Keratinocyte (primary cell): ENCODE measurements at regions not wholly inside any gene's neighbourhood (a gene's known extent, or its start where the extent isn't known, plus 50 kb on each side); places are given as distances from the start of the nearest gene placed in this dataset.

Source experiments
- DNase-seq: peaks from one replicate; pipeline ENCODE4 v3.0.0-alpha.2; 2011; ENCODE audit warnings: low read depth, missing footprints, low spot score
- FAIRE-seq: peaks from 2 replicates; lab custom pipeline; 2011; peaks lifted over from hg19 to GRCh38; lab: Jason Lieb, UNC
- H2AFZ ChIP-seq: 2 replicates; pipeline ENCODE4 v1.6.0; 2012; ENCODE audit warnings: low read length, control low read depth, inconsistent platforms; ENCODE audit not compliant: control insufficient read depth
- H3K27ac ChIP-seq: 2 replicates; pipeline ENCODE4 v1.5.1; 2011; ENCODE audit warnings: low read length; ENCODE audit not compliant: control insufficient read depth, insufficient read depth
- H3K27me3 ChIP-seq: 3 replicates; pipeline ENCODE4 v1.6.0; 2011; ENCODE audit warnings: low read length; ENCODE audit not compliant: control insufficient read depth, insufficient read depth; ENCODE audit errors: extremely low read depth
- H3K36me3 ChIP-seq, 2 experiments: 2 replicates in 1 of 2; 3 replicates in 1 of 2; pipeline ENCODE4 v1.5.1; 2011; ENCODE audit warnings: low read length in 2 of 2, mild to moderate bottlenecking in 1 of 2; ENCODE audit not compliant: control insufficient read depth in 2 of 2, insufficient read depth in 2 of 2; ENCODE audit errors: extremely low read depth in 1 of 2
- H3K4me1 ChIP-seq: 3 replicates; pipeline ENCODE4 v1.5.1; 2011; ENCODE audit warnings: low read length; ENCODE audit not compliant: control insufficient read depth, insufficient read depth; ENCODE audit errors: extremely low read depth
- H3K4me2 ChIP-seq: 3 replicates; pipeline ENCODE4 v1.6.0; 2011; ENCODE audit warnings: low read depth, low read length; ENCODE audit not compliant: control insufficient read depth, insufficient read depth; ENCODE audit errors: extremely low read depth
- H3K4me3 ChIP-seq, 3 experiments: fragments of 200-600 bp in 1 of 3; sonication (generic) in 1 of 3; 2 replicates in 2 of 3; 3 replicates in 1 of 3; pipeline ENCODE4 v1.5.1; 2011 to 2016; ENCODE audit warnings: low read length in 3 of 3, mild to moderate bottlenecking in 3 of 3, control low read depth in 2 of 3, inconsistent platforms in 1 of 3, low read depth in 1 of 3, mixed read lengths in 1 of 3, mixed run types in 1 of 3, moderate library complexity in 1 of 3; ENCODE audit not compliant: control insufficient read depth in 2 of 3, insufficient read depth in 2 of 3; ENCODE audit errors: extremely low read depth in 1 of 3
- H3K79me2 ChIP-seq: 2 replicates; pipeline ENCODE4 v1.6.0; 2012; ENCODE audit warnings: low read length; ENCODE audit not compliant: control insufficient read depth, insufficient read depth
- H3K9ac ChIP-seq: 3 replicates; pipeline ENCODE4 v1.6.0; 2011; ENCODE audit warnings: low read length; ENCODE audit not compliant: control insufficient read depth, insufficient read depth; ENCODE audit errors: extremely low read depth
- H3K9me1 ChIP-seq: 3 replicates; pipeline ENCODE4 v1.6.0; 2011; ENCODE audit warnings: low read length; ENCODE audit not compliant: control insufficient read depth, insufficient read depth; ENCODE audit errors: extremely low read depth
- H3K9me3 ChIP-seq: 2 replicates; pipeline ENCODE4 v1.5.1; 2012; ENCODE audit warnings: low read depth, low read length; ENCODE audit not compliant: control insufficient read depth
- H4K20me1 ChIP-seq: 3 replicates; pipeline ENCODE4 v1.6.0; 2011; ENCODE audit warnings: low read length; ENCODE audit not compliant: control insufficient read depth, insufficient read depth; ENCODE audit errors: extremely low read depth
- EZH2 ChIP-seq: IDR thresholded peaks from one replicate; pipeline ENCODE4 v1.6.1; 2012; ENCODE audit warnings: inconsistent platforms, mild to moderate bottlenecking, low read length, moderate library complexity
- dilution Hi-C: fragments of 300-500 bp; cut with MboI; formaldehyde crosslinking; loops from one replicate; pipeline ENCODE4 v1.7.0; 2020; ENCODE audit warnings: low sequenced_read_pairs; ENCODE audit not compliant: extremely low pct_ligation_motif_present
- TF ChIP-seq, protein P1 (sequence below), 3 experiments: IDR thresholded peaks in 1 of 3; conservative IDR thresholded peaks in 1 of 3; optimal IDR thresholded peaks in 1 of 3; 2 replicates in 2 of 3; 3 replicates in 1 of 3; pipeline versions ENCODE3 to v1.5.1; 2011; ENCODE audit warnings: low read length in 3 of 3, mild to moderate bottlenecking in 3 of 3, moderate library complexity in 2 of 3, control low read depth in 1 of 3, inconsistent platforms in 1 of 3; ENCODE audit not compliant: insufficient read depth in 2 of 3; ENCODE audit errors: extremely low read depth in 1 of 3

GRCh38 chr5:7320701-7321301 is 75.1 kb upstream of the ADCY2 start:
- no peaks in the 10 kb centered on the region for H3K9me1 ChIP-seq
- H4K20me1 ChIP-seq, result no peaks in the 10 kb centered on the region
- DNase-seq (no peak), FAIRE-seq (no peak)
- no peaks in the 10 kb centered on the region for H3K79me2 ChIP-seq
- no peak for TF ChIP-seq EZH2
- TF ChIP-seq, protein P1, sequence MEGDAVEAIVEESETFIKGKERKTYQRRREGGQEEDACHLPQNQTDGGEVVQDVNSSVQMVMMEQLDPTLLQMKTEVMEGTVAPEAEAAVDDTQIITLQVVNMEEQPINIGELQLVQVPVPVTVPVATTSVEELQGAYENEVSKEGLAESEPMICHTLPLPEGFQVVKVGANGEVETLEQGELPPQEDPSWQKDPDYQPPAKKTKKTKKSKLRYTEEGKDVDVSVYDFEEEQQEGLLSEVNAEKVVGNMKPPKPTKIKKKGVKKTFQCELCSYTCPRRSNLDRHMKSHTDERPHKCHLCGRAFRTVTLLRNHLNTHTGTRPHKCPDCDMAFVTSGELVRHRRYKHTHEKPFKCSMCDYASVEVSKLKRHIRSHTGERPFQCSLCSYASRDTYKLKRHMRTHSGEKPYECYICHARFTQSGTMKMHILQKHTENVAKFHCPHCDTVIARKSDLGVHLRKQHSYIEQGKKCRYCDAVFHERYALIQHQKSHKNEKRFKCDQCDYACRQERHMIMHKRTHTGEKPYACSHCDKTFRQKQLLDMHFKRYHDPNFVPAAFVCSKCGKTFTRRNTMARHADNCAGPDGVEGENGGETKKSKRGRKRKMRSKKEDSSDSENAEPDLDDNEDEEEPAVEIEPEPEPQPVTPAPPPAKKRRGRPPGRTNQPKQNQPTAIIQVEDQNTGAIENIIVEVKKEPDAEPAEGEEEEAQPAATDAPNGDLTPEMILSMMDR (optimal IDR thresholded peaks at IDR 0.05 in 1 of 3, IDR thresholded peaks at IDR 0.05 in 1 of 3, conservative IDR thresholded peaks at IDR 0.05 in 1 of 3; ENCODE audit: extremely low read depth in 1 of 3, insufficient read depth in 2 of 3, low read length in 3 of 3), result no peak
- H3K9ac ChIP-seq, result no peak overlapping the region
- H3K4me2 ChIP-seq, result no peak overlapping the region
- H2AFZ ChIP-seq, result no peak overlapping the region
- H3K9me3 ChIP-seq, result no peaks in the 10 kb centered on the region
- H3K36me3 ChIP-seq, result no peaks in the 10 kb centered on the region
- dilution Hi-C loops, result no loop called here
- H3K4me1 ChIP-seq, result no peaks in the 10 kb centered on the region
- no peak overlapping the region for H3K4me3 ChIP-seq
- H3K27me3 ChIP-seq, result no peaks in the 10 kb centered on the region
- H3K27ac ChIP-seq, result no peak overlapping the region

GRCh38 chr5:7321724-7322123 is 74.2 kb upstream of the ADCY2 start:
- Histone ChIP-seq H3K36me3 (no peaks in the 10 kb centered on the region), H4K20me1 (no peaks in the 10 kb centered on the region), H3K9me3 (no peaks in the 10 kb centered on the region), H3K9me1 (no peaks in the 10 kb centered on the region), H3K4me1 (no peaks in the 10 kb centered on the region), H2AFZ (peak overlapping the region; percentile 25), H3K27ac (no peak overlapping the region), H3K27me3 (no peaks in the 10 kb centered on the region), H3K4me2 (no peak overlapping the region), H3K79me2 (no peaks in the 10 kb centered on the region), H3K9ac (no peak overlapping the region), H3K4me3 (no peak overlapping the region)
- DNase-seq (peak; percentile 48), FAIRE-seq (no peak)
- dilution Hi-C loops, result no loop called here
- TF ChIP-seq, protein P1 (optimal IDR thresholded peaks at IDR 0.05 in 1 of 3, IDR thresholded peaks at IDR 0.05 in 1 of 3, conservative IDR thresholded peaks at IDR 0.05 in 1 of 3; ENCODE audit: extremely low read depth in 1 of 3, insufficient read depth in 2 of 3, low read length in 3 of 3), result no peak
- TF ChIP-seq EZH2, result no peak
